ENCODE measurements at regions not wholly inside any gene's neighbourhood (a gene's known extent, or its start where the extent isn't known, plus 50 kb on each side); places are given as distances from the start of the nearest gene placed in this dataset.

- DNase-seq (ENCODE audit: low read depth in 2 of 3, low spot score in 1 of 3): no peak
Observed at GRCh38 chr13:100817928-100818327, 143.3 kb upstream of the TMTC4 start.

GRCh38 chr13:100815476-100816046 lies 141.0 kb upstream of the TMTC4 start:
- DNase-seq (ENCODE audit: low read depth in 2 of 3, low spot score in 1 of 3): no peak

GRCh38 chr13:100812982-100813584 lies 138.5 kb upstream of the TMTC4 start:
- no peak for DNase-seq (ENCODE audit: low read depth in 2 of 3, low spot score in 1 of 3)

- DNase-seq (ENCODE audit: low read depth in 2 of 3, low spot score in 1 of 3): no peak
Observed at GRCh38 chr13:100811928-100812327, 137.3 kb upstream of the TMTC4 start.

DNA sequence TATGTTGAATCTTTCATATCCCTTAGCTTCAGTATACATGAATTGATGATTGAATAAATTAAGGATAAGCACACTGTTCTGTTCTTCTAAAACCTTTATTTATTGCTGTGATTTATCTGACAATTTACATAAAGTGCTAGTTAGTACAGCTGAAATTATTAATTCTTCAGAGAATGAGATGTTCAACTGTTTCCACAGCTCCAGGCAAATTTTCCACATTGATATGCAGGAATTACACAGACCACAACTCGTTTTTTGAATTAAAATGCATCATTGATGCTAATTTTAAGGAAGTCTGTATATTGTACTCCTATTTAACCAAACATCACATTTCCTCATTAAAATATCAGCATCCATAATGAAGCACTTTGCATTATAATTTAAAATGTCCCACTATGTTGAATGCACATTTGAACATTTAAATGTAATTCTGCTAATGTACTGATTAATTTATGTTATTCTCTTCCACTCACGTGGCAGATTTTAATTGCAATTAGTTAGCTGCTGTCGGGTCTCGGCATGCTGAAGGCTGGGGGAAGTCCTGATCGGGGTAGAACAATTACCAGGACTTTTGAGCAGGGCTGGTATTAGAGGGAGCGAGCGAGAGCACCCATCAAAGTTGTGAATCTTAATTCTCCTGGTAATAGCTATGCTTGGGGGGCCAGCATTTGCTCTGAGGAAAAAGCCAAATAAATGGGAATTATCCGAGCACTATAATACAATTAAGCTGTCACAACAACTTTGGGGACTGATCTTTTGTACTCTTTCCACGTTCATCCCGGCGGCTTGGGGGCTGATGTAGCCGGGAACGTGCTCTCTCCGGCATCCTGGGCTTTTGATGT lies 136.7 kb upstream of the TMTC4 start:
- no peak for DNase-seq (ENCODE audit: low read depth in 2 of 3, low spot score in 1 of 3)

DNA sequence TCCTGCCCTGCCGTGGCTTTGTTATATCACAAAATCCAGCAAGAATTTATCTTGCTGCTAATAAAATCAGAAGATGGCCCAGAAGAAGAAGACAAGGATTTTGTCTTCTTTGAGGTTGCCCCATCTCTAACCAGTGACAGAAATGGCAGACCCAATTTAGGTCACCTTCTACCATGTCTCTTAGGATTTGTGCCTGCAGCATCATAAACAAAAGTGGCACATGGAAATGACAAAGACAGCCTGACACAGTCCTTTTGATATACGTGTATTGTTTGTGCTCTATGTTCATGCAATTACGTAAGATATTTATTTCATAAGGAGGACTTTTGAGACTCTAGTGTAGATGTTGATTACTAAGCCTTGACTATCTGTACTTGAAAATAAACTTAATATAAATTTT lies 135.9 kb upstream of the TMTC4 start:
- DNase-seq (ENCODE audit: low read depth in 2 of 3, low spot score in 1 of 3): no peak

GRCh38 chr13:100809856-100810255 lies 135.3 kb upstream of the TMTC4 start:
- DNase-seq (ENCODE audit: low read depth in 2 of 3, low spot score in 1 of 3): no peak

- no peak for DNase-seq (ENCODE audit: low read depth in 2 of 3, low spot score in 1 of 3)
Observed at GRCh38 chr13:100809129-100809390, 134.5 kb upstream of the TMTC4 start.

DNA sequence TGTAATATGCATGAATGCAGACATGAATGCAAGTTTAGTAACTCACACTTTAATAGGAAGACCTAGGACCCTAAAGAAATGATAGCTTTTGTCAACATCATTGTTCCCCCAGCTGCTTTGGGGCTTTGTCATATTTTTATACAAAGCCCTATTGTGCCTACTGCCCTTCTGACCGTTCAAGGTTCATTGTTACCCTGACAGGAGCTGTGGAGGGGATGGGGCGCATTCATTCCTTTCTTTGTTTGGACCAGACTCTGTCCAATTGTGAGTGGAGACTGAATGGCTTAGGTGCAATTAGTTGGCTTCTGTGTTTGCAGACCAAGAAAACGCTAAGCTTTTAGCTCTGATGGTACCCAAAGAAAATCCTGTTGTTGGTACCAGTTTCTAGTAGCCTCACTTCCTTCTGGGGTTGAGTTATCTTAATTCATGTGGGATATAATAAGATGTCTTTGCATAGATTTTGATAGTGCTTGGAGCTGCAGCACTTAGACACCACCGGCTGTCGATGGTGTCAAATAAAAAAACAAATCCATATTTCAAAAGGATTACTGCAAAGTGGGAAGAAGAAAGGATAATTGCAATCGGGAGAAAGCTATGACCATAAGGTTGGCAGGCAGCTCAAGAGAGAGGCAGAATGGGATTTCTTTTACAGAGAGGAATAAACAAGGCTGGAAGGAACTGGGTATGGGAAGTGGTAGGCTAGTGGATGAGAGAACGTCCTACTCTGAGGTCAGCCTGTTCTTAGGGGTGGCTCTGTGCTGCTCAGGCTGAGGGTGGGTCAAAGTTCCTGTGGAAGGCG lies 133.9 kb upstream of the TMTC4 start:
- no peak for DNase-seq (ENCODE audit: low read depth in 2 of 3, low spot score in 1 of 3)

GRCh38 chr13:100803091-100803490 lies 128.5 kb upstream of the TMTC4 start:
- no peak for DNase-seq (ENCODE audit: low read depth in 2 of 3, low spot score in 1 of 3)

- DNase-seq (ENCODE audit: low read depth in 2 of 3, low spot score in 1 of 3): no peak
Observed at GRCh38 chr13:100800283-100800875, 125.8 kb upstream of the TMTC4 start.

GRCh38 chr13:100798739-100799361 lies 124.3 kb upstream of the TMTC4 start:
- no peak for DNase-seq (ENCODE audit: low read depth in 2 of 3, low spot score in 1 of 3)

DNA sequence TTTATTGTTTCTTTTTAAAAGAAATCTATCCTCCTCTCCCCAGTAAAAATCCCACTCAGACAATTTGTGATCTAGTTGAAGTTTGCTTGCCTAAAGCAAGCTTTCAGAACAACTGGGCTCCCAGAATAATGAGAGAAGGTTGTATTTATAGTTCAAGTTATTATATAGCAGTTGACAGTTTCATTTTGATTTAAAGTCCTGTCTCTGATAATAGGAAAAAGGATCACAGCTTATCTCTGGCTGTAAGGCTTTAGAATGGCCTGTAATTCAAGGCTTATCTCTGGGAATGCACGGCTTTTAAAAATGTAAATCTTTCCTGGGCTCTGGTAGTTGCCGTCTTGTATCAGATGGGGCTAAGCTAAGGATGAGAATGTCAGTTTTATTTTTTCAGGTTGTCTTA lies 123.3 kb upstream of the TMTC4 start:
- DNase-seq (ENCODE audit: low read depth in 2 of 3, low spot score in 1 of 3): no peak

DNA sequence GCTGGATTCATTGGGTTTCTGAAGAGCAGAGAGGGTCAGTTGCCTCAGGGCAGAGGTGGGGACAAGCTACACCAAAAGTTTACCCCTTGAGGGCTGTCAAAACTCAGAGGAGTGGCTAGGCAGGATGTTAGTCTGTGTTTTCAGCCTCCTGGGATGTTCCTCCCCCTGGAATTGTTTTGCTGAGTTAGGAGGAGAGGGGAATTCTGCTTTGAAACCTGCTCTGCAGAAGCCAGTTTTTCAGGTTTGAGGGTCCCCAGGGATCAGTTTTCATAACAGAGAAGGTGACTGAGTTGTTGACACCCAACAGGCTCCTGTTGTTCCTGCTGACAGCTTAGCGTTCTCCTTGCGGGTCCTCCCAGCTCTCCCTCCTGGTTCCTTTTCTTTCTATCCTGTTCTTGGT lies 121.9 kb upstream of the TMTC4 start:
- DNase-seq (ENCODE audit: low read depth in 2 of 3, low spot score in 1 of 3): no peak

GRCh38 chr13:100794575-100794974 lies 120.0 kb upstream of the TMTC4 start:
- DNase-seq (ENCODE audit: low read depth in 2 of 3, low spot score in 1 of 3): no peak

- no peak for DNase-seq (ENCODE audit: low read depth in 2 of 3, low spot score in 1 of 3)
Observed at GRCh38 chr13:100790405-100790804, 115.8 kb upstream of the TMTC4 start.

GRCh38 chr13:100789968-100790367 lies 115.4 kb upstream of the TMTC4 start:
- DNase-seq (ENCODE audit: low read depth in 2 of 3, low spot score in 1 of 3): no peak

- no peak for DNase-seq (ENCODE audit: low read depth in 2 of 3, low spot score in 1 of 3)
Observed at GRCh38 chr13:100789481-100789880, 114.9 kb upstream of the TMTC4 start.

DNA sequence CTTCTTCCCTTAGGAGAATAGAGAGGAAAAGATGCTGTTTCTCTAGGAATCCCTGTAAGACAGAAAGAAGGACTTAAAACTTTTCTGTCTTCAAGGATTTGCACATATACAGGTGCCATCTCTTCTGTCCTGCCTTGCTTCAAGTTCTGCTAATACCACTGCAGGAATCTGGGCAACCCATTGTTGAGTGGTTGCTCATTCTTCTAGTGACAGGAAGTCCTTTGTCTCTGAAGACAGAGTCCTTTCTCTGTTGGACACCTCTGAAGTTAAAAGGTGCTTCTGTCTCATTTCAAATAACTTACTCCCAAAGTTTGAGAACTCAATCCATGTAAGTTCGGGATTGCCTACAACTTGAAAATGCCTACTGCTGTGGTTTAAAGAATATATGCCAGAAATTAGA lies 114.4 kb upstream of the TMTC4 start:
- no peak for DNase-seq (ENCODE audit: low read depth in 2 of 3, low spot score in 1 of 3)

GRCh38 chr13:100788540-100788939 lies 113.9 kb upstream of the TMTC4 start:
- no peak for DNase-seq (ENCODE audit: low read depth in 2 of 3, low spot score in 1 of 3)

- no peak for DNase-seq (ENCODE audit: low read depth in 2 of 3, low spot score in 1 of 3)
Observed at GRCh38 chr13:100787899-100788298, 113.3 kb upstream of the TMTC4 start.
